Ecto neural progenitor cell (in vitro differentiated cells): ENCODE measurements at regions not wholly inside any gene's neighbourhood (a gene's known extent, or its start where the extent isn't known, plus 50 kb on each side); places are given as distances from the start of the nearest gene placed in this dataset.
"Not testable (repeated sequence)": the region's sequence is repeated elsewhere in the genome, so short reads cannot be mapped to it uniquely, and the experiment has no call there.

ENCODE experiments used
- DNase-seq: peaks from one replicate; pipeline ENCODE4 v3.0.0-alpha.2; 2018; ENCODE audit warnings: low spot score

DNA sequence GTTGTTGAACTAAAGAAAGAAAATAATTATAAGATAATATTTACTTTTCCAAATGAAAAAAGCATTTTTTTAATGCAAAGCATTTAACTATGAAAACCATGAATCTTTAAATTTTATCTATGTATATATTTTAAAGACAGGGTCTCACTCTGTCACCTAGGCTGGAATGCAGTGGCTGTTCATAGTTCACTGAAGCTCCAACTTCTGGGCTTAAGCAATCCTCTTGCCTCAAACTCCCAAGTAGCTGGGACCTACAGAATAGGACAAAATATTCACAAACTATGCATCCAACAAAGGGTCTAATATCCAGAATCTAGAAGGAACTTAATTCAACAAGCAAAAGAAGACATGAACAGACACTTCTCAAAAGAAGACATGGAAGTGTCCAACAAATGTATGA, 55.9 kb upstream of the ALB start:
- no peak for DNase-seq

GRCh38 chr4:73347497-73347896, 56.6 kb upstream of the ALB start:
- DNase-seq, result no peak

DNA sequence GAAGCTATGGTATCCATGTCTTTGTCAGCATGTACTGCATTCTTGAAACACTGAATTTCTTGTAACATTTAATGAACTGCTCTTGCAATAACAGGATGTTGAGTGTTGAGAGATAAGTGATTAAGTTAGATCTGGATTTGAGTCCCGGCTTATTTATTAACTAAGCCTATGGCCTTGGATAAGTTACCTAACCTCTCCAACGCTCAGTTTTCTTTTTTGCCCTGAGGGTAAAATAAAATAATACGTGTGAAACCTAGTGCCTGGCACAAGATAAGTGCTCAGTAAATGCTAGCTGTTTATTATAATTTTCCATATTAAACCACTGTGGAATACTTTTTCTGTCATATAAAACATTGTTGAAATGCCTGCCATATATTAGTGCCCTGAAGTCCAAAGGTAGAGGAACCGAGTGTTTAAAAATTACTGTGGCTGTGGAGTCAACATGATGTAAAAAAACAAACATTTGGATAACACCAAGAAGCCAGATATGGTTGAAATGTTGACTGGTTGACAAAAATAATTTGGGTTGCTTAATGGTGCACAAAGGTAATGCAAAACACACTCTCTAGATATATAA, 58.6 kb upstream of the ALB start:
- no peak for DNase-seq

DNA sequence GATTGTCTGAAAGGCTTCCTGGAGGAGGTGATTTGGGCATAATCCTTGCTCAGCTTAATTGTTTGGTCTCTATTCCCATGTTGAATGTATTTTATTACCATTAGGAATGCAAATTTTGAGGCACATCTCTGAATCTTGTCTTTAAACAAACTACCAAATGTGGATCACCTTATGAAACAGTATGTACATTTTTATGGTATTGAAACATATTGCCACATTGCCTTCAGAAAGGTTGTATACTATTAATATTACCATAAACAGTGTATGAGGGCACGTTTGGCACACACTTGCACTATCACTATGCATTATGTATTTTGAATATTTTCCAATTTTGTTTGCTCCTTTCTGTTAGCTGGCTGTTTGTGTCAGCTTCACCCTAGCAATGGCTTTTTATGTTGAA, 60.0 kb upstream of the ALB start:
- no peak for DNase-seq

DNA sequence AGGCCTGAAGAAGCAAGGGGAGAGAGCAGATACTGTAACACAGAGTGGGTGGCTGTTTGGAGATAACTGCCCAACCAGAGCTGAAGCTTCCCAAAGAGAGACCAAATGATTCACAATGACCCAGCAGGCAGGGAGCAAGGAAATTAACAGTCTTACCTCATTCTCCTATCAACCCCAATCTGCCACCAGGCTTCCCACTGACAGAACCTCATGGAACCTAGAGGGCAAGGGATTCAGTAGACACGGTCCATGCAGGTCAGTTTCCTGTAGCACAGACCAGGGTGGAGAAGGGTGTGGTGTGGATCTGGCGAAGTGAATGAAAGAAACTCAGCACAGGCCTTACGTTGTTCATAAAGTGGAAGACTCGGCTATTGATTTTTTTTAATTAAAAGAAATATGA, 60.7 kb upstream of the ALB start:
- DNase-seq, result no peak

GRCh38 chr4:73341454-73341853, 62.6 kb upstream of the ALB start:
- peak; percentile 53 for DNase-seq

DNA sequence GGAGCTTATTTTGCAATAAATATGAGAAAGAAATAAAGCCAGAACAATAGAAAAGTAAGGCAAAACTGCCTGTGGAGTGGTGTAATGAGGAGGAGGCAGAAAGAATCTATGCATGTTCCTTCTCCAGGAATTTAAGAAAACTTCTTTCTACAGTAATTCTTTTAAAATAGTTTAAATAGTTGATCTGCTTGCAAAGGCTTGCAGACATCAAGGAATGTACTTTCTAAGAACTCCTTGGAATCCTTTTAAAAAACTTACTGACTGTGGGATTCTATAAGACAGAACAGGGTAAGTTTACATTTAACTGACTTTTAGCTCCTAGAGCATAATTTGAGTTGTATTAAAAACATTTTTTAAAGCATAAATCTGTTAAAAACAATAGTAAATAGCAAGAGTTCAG, 63.2 kb upstream of the ALB start:
- no peak for DNase-seq

GRCh38 chr4:73335679-73336078, 68.4 kb upstream of the ALB start:
- DNase-seq, result no peak

DNA sequence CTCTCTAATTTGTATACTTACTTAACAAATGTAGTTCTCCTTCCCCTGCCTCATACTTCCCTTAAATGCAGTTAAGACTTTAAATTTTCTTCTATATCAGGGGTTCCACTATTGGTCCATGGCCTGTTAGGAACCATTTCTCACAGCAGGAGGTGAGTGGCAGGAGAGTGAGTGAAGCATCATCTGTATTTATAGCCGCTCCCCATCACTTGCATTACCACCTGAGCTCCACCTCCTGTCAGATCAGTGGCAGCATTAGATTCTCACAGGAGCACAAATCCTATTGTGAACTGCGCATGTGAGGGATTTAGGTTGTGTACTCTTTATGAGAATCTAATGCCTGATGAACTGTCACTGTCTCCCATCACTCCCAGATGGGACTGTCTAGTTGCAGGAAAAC, 72.1 kb upstream of the ALB start:
- DNase-seq, result not testable (repeated sequence)

- DNase-seq, result no peak
Observed at GRCh38 chr4:73329300-73329699, 70.7 kb upstream of the ANKRD17 start.

GRCh38 chr4:73325776-73326175, 67.2 kb upstream of the ANKRD17 start:
- not testable (repeated sequence) for DNase-seq

GRCh38 chr4:73317092-73317491, 58.5 kb upstream of the ANKRD17 start:
- no peak for DNase-seq

DNA sequence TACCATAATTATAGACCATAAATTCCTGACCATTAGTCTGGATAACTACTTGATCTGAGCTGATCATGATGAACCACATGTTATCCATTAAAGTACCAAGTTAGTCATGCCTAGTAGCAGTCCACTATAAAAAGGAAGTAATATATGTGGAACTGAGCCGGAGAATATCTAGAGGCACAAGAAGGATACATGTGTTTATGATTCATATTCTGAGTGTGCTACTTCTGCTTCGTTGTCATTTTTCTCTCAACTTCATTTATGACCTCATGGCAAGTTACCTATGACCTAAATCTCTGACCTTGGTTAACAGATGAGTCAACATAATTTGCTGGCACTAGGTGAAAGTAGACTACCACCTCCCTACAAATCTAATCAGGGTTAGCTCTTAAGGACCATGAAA, 56.5 kb upstream of the ANKRD17 start:
- DNase-seq, result no peak

DNA sequence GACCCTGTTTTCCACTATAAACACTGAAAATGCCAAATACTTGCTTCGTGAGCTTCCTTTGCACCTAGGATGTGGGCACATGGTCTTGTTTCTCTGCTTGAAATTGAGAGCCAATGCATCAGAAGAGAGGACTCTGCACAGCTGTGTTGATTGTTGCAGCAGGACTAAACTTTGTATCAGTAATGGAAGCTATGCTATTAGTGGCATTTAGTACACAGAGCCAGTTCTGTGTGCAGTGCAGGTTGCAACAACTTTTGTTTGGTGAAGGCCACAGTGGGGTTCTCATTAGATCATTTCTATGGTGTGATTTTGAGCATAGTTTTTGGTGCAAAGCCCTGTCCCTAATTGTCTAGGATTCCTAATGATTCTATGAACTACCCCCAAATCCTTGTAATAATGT, 54.4 kb upstream of the ANKRD17 start:
- DNase-seq, result no peak

GRCh38 chr4:73311428-73311827, 52.8 kb upstream of the ANKRD17 start:
- DNase-seq, result no peak

DNA sequence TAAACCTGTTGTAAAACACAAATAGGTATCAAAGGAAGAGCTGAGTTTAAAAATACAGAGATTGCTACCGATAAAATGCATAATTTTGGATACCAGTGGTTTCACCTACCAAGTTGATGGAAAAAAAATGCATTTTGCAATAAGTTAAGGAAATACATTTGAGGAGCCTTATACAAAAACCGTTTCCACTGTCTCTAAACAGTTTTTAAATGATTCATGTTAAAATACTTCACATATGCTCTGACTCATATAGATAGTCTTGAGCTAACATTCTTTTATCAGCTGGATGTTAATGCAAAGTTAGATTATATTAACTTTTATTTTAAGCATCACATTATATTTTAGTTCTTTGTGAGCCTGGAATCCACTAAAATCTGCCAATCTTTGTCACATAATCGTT, 50.6 kb upstream of the ANKRD17 start:
- DNase-seq, result no peak
